ENCODE measurements at regions not wholly inside any gene's neighbourhood (a gene's known extent, or its start where the extent isn't known, plus 50 kb on each side); places are given as distances from the start of the nearest gene placed in this dataset.
A peak's percentile ranks its signal among the peaks of the same experiment; 100 is the strongest.

- no peak overlapping the region for H3K9ac ChIP-seq (ENCODE audit: low read depth, low read length, poor library complexity, severe bottlenecking)
- no peaks in the 10 kb centered on the region for H3K27me3 ChIP-seq (ENCODE audit: insufficient read depth, low read length, poor library complexity, severe bottlenecking)
- H3K9me2 ChIP-seq (replicated peaks; ENCODE audit: low read depth, low read length) = no peaks in the 10 kb centered on the region
- TF ChIP-seq EZH2phosphoT487 (IDR thresholded peaks at IDR 0.05; ENCODE audit: borderline replicate concordance) (no peak), CTCF (conservative IDR thresholded peaks at IDR 0.05; ENCODE audit: low read length) (no peak)
- H3K4me2 ChIP-seq (ENCODE audit: low read depth, low read length, poor library complexity, severe bottlenecking) = no peak overlapping the region
- H2AFZ ChIP-seq (ENCODE audit: low read length) = no peak overlapping the region
- no peaks in the 10 kb centered on the region for H4K20me1 ChIP-seq (ENCODE audit: insufficient read depth, low read length, poor library complexity, severe bottlenecking)
- H3K79me2 ChIP-seq (ENCODE audit: insufficient read depth, low read length) = no peaks in the 10 kb centered on the region
- no peaks in the 10 kb centered on the region for H3K36me3 ChIP-seq (ENCODE audit: insufficient read depth, low read length)
- H3K4me3 ChIP-seq (ENCODE audit: low read length, poor library complexity, severe bottlenecking) = no peak overlapping the region
- no peaks in the 10 kb centered on the region for H3K4me1 ChIP-seq (ENCODE audit: insufficient read depth, low read length, poor library complexity, severe bottlenecking)
- H3K9me3 ChIP-seq (ENCODE audit: insufficient read depth, low read depth, low read length) = no peaks in the 10 kb centered on the region
- no peaks in the 10 kb centered on the region for H3F3A ChIP-seq (ENCODE audit: low read depth)
Observed at GRCh38 chr3:84547207-84547606, 411.6 kb upstream of the CADM2 start.

GRCh38 chr3:84547971-84548970 is 410.5 kb upstream of the CADM2 start:
- Histone ChIP-seq H3K36me3 (ENCODE audit: insufficient read depth, low read length) (no peaks in the 10 kb centered on the region), H3K9me2 (replicated peaks; ENCODE audit: low read depth, low read length) (no peaks in the 10 kb centered on the region), H2AFZ (ENCODE audit: low read length) (peak overlapping the region; percentile 37), H3K4me3 (ENCODE audit: low read length, poor library complexity, severe bottlenecking) (no peak overlapping the region), H3K9me3 (ENCODE audit: insufficient read depth, low read depth, low read length) (no peaks in the 10 kb centered on the region), H4K20me1 (ENCODE audit: insufficient read depth, low read length, poor library complexity, severe bottlenecking) (no peaks in the 10 kb centered on the region), H3K4me2 (ENCODE audit: low read depth, low read length, poor library complexity, severe bottlenecking) (no peak overlapping the region), H3K9ac (ENCODE audit: low read depth, low read length, poor library complexity, severe bottlenecking) (no peak overlapping the region), H3K4me1 (ENCODE audit: insufficient read depth, low read length, poor library complexity, severe bottlenecking) (no peaks in the 10 kb centered on the region), H3K79me2 (ENCODE audit: insufficient read depth, low read length) (no peaks in the 10 kb centered on the region), H3F3A (ENCODE audit: low read depth) (no peaks in the 10 kb centered on the region), H3K27me3 (ENCODE audit: insufficient read depth, low read length, poor library complexity, severe bottlenecking) (no peaks in the 10 kb centered on the region)
- TF ChIP-seq CTCF (conservative IDR thresholded peaks at IDR 0.05; ENCODE audit: low read length) (peak; percentile 73), EZH2phosphoT487 (IDR thresholded peaks at IDR 0.05; ENCODE audit: borderline replicate concordance) (no peak)

- Histone ChIP-seq H3K9me2 (replicated peaks; ENCODE audit: low read depth, low read length) (no peaks in the 10 kb centered on the region), H3F3A (ENCODE audit: low read depth) (no peaks in the 10 kb centered on the region), H3K4me1 (ENCODE audit: insufficient read depth, low read length, poor library complexity, severe bottlenecking) (no peaks in the 10 kb centered on the region), H3K4me2 (ENCODE audit: low read depth, low read length, poor library complexity, severe bottlenecking) (no peak overlapping the region), H4K20me1 (ENCODE audit: insufficient read depth, low read length, poor library complexity, severe bottlenecking) (no peaks in the 10 kb centered on the region), H3K27me3 (ENCODE audit: insufficient read depth, low read length, poor library complexity, severe bottlenecking) (no peaks in the 10 kb centered on the region), H3K9me3 (ENCODE audit: insufficient read depth, low read depth, low read length) (no peaks in the 10 kb centered on the region), H3K79me2 (ENCODE audit: insufficient read depth, low read length) (no peaks in the 10 kb centered on the region), H2AFZ (ENCODE audit: low read length) (no peak overlapping the region), H3K9ac (ENCODE audit: low read depth, low read length, poor library complexity, severe bottlenecking) (no peak overlapping the region), H3K4me3 (ENCODE audit: low read length, poor library complexity, severe bottlenecking) (no peak overlapping the region), H3K36me3 (ENCODE audit: insufficient read depth, low read length) (no peaks in the 10 kb centered on the region)
- no peak for TF ChIP-seq EZH2phosphoT487 (IDR thresholded peaks at IDR 0.05; ENCODE audit: borderline replicate concordance)
- no peak for TF ChIP-seq CTCF (conservative IDR thresholded peaks at IDR 0.05; ENCODE audit: low read length)
Observed at GRCh38 chr3:84555629-84556028, 403.2 kb upstream of the CADM2 start.
